NCI-H748 (cell line): ENCODE measurements at regions not wholly inside any gene's neighbourhood (a gene's known extent, or its start where the extent isn't known, plus 50 kb on each side); places are given as distances from the start of the nearest gene placed in this dataset.

Source experiments
- DNase-seq: peaks from one replicate; lab custom pipeline; 2025; ENCODE audit not compliant: unreplicated experiment; lab: John Stamatoyannopoulos, UW

- no peak for DNase-seq
These were observed 53.7 kb upstream of the TRAK1 start for GRCh38 chr3:42037318-42037945.

- no peak for DNase-seq
These were observed 54.7 kb upstream of the TRAK1 start for GRCh38 chr3:42036483-42036823.

- no peak for DNase-seq
These were observed 55.2 kb upstream of the TRAK1 start for GRCh38 chr3:42035816-42036482.

- no peak for DNase-seq
These were observed 56.1 kb upstream of the TRAK1 start for GRCh38 chr3:42035007-42035406.

- no peak for DNase-seq
These were observed 57.4 kb upstream of the TRAK1 start for GRCh38 chr3:42033741-42034140.

- peak; percentile 70 for DNase-seq
These were observed 58.3 kb upstream of the TRAK1 start for GRCh38 chr3:42032693-42033349.

GRCh38 chr3:42031808-42032480 is 59.2 kb upstream of the TRAK1 start:
- DNase-seq = no peak

GRCh38 chr3:42028474-42028873 is 62.7 kb upstream of the TRAK1 start:
- DNase-seq = no peak

GRCh38 chr3:42027571-42027970 is 63.6 kb upstream of the TRAK1 start:
- DNase-seq = no peak

- peak; percentile 93 for DNase-seq
These were observed 63.7 kb upstream of the ULK4 start for GRCh38 chr3:42025370-42026138.

- peak; percentile 39 for DNase-seq
These were observed 62.9 kb upstream of the ULK4 start for GRCh38 chr3:42024591-42025351.

GRCh38 chr3:42023380-42023779 is 61.5 kb upstream of the ULK4 start:
- DNase-seq = no peak

- no peak for DNase-seq
These were observed 60.5 kb upstream of the ULK4 start for GRCh38 chr3:42022355-42022754.

GRCh38 chr3:42020684-42021307 is 58.9 kb upstream of the ULK4 start:
- DNase-seq = no peak

GRCh38 chr3:42019953-42020260 is 58.0 kb upstream of the ULK4 start:
- DNase-seq = no peak

- DNase-seq = no peak
These were observed 57.4 kb upstream of the ULK4 start for GRCh38 chr3:42019144-42019952.

GRCh38 chr3:42014921-42015533 is 53.1 kb upstream of the ULK4 start:
- peak; percentile 12 for DNase-seq

- peak; percentile 14 for DNase-seq
These were observed 52.6 kb upstream of the ULK4 start for GRCh38 chr3:42014458-42014920.
